ENCODE measurements at regions not wholly inside any gene's neighbourhood (a gene's known extent, or its start where the extent isn't known, plus 50 kb on each side); places are given as distances from the start of the nearest gene placed in this dataset.

DNA sequence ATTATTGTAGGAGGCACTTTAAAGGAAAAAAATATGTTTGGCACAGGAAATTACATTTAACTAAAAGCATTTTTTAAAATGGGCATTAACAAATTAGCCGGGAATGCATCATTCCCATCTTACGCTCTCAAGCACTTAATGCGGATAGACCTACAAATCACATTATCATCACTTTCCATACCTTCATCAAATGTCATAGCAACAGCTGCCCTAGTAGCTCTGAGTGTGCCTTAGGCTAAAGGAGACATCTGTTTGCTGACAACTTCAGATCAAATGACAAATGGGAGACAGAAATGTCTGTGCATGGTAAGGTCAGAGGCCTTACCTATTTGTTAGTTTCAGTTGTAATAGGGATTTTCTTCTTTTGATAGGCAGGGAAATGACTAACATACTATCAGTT is 773.2 kb upstream of the SLC10A2 start:
- TF ChIP-seq POLR2AphosphoS5 (IDR thresholded peaks at IDR 0.05): no peak
- TF ChIP-seq POLR2A (IDR thresholded peaks at IDR 0.05): no peak

Data from breast epithelium (tissue), 3 donors.